ENCODE measurements at regions not wholly inside any gene's neighbourhood (a gene's known extent, or its start where the extent isn't known, plus 50 kb on each side); places are given as distances from the start of the nearest gene placed in this dataset.

GRCh38 chr13:88118952-88119351 lies 447.8 kb downstream of the SLITRK5 start:
- TF ChIP-seq TAF1 (IDR thresholded peaks at IDR 0.05; ENCODE audit: borderline replicate concordance, low read depth, low read length) (no peak), POLR2A (IDR thresholded peaks at IDR 0.05; ENCODE audit: low read depth, low read length) (no peak), POLR2AphosphoS5 (IDR thresholded peaks at IDR 0.05; ENCODE audit: low read depth, low read length) (no peak)

All from GM12892 (cell line).